ENCODE measurements at regions not wholly inside any gene's neighbourhood (a gene's known extent, or its start where the extent isn't known, plus 50 kb on each side); places are given as distances from the start of the nearest gene placed in this dataset.

DNA sequence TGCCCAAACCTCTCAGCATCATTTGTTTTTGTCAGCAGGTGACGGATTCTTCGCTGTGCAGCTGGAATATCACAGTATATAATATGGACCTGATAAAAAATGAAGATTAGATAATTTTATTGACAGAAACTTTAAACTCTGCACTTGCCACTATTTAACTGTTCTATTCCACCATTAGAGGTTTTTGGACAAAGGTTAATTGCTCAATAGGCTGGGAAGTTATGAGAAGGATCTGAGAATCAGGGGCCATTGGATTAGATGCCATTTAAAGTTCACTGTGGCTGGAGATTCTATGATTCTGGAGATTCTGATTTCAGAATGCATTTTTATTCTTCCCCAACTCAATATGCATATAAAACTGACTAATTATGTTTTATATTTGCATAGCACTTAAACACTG lies 59.8 kb upstream of the ANXA1 start:
- no peak for TF ChIP-seq TAF1 (conservative IDR thresholded peaks at IDR 0.05)
- TF ChIP-seq, protein P1, sequence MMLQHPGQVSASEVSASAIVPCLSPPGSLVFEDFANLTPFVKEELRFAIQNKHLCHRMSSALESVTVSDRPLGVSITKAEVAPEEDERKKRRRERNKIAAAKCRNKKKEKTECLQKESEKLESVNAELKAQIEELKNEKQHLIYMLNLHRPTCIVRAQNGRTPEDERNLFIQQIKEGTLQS (IDR thresholded peaks at IDR 0.05) = no peak
- TF ChIP-seq, protein P2, sequence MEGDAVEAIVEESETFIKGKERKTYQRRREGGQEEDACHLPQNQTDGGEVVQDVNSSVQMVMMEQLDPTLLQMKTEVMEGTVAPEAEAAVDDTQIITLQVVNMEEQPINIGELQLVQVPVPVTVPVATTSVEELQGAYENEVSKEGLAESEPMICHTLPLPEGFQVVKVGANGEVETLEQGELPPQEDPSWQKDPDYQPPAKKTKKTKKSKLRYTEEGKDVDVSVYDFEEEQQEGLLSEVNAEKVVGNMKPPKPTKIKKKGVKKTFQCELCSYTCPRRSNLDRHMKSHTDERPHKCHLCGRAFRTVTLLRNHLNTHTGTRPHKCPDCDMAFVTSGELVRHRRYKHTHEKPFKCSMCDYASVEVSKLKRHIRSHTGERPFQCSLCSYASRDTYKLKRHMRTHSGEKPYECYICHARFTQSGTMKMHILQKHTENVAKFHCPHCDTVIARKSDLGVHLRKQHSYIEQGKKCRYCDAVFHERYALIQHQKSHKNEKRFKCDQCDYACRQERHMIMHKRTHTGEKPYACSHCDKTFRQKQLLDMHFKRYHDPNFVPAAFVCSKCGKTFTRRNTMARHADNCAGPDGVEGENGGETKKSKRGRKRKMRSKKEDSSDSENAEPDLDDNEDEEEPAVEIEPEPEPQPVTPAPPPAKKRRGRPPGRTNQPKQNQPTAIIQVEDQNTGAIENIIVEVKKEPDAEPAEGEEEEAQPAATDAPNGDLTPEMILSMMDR (IDR thresholded peaks at IDR 0.05; ENCODE audit: low read depth, low read length, missing input control) = no peak
- TF ChIP-seq, protein P3, sequence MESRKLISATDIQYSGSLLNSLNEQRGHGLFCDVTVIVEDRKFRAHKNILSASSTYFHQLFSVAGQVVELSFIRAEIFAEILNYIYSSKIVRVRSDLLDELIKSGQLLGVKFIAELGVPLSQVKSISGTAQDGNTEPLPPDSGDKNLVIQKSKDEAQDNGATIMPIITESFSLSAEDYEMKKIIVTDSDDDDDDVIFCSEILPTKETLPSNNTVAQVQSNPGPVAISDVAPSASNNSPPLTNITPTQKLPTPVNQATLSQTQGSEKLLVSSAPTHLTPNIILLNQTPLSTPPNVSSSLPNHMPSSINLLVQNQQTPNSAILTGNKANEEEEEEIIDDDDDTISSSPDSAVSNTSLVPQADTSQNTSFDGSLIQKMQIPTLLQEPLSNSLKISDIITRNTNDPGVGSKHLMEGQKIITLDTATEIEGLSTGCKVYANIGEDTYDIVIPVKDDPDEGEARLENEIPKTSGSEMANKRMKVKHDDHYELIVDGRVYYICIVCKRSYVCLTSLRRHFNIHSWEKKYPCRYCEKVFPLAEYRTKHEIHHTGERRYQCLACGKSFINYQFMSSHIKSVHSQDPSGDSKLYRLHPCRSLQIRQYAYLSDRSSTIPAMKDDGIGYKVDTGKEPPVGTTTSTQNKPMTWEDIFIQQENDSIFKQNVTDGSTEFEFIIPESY (IDR thresholded peaks at IDR 0.05) = peak; percentile 36
- TF ChIP-seq, protein P4, sequence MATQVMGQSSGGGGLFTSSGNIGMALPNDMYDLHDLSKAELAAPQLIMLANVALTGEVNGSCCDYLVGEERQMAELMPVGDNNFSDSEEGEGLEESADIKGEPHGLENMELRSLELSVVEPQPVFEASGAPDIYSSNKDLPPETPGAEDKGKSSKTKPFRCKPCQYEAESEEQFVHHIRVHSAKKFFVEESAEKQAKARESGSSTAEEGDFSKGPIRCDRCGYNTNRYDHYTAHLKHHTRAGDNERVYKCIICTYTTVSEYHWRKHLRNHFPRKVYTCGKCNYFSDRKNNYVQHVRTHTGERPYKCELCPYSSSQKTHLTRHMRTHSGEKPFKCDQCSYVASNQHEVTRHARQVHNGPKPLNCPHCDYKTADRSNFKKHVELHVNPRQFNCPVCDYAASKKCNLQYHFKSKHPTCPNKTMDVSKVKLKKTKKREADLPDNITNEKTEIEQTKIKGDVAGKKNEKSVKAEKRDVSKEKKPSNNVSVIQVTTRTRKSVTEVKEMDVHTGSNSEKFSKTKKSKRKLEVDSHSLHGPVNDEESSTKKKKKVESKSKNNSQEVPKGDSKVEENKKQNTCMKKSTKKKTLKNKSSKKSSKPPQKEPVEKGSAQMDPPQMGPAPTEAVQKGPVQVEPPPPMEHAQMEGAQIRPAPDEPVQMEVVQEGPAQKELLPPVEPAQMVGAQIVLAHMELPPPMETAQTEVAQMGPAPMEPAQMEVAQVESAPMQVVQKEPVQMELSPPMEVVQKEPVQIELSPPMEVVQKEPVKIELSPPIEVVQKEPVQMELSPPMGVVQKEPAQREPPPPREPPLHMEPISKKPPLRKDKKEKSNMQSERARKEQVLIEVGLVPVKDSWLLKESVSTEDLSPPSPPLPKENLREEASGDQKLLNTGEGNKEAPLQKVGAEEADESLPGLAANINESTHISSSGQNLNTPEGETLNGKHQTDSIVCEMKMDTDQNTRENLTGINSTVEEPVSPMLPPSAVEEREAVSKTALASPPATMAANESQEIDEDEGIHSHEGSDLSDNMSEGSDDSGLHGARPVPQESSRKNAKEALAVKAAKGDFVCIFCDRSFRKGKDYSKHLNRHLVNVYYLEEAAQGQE (IDR thresholded peaks at IDR 0.05) = peak; percentile 21
- TF ChIP-seq, protein P5, sequence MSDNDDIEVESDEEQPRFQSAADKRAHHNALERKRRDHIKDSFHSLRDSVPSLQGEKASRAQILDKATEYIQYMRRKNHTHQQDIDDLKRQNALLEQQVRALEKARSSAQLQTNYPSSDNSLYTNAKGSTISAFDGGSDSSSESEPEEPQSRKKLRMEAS (IDR thresholded peaks at IDR 0.05) = peak; percentile 19
- peak in 1 of 2 donors; percentile 15 for TF ChIP-seq GABPA (IDR thresholded peaks at IDR 0.05 in 1 of 2, conservative IDR thresholded peaks at IDR 0.05 in 1 of 2)
- TF ChIP-seq EGR1 (IDR thresholded peaks at IDR 0.05; ENCODE audit: low read depth in 2 of 2) = no peak
- peak in 1 of 2 donors; percentile 75 for TF ChIP-seq RXRA (IDR thresholded peaks at IDR 0.05)
- TF ChIP-seq YY1 (IDR thresholded peaks at IDR 0.05) = peak; percentile 94
- peak in 1 of 2 donors; percentile 57 for TF ChIP-seq JUND (IDR thresholded peaks at IDR 0.05)
- peak in 1 of 2 donors; percentile 15 for TF ChIP-seq RAD21 (IDR thresholded peaks at IDR 0.05)
- TF ChIP-seq FOXA1 (IDR thresholded peaks at IDR 0.05) = no peak
- no peak for TF ChIP-seq SP1 (IDR thresholded peaks at IDR 0.05)

Data from liver (tissue), 3 donors.